K562 (cell line): ENCODE measurements at regions not wholly inside any gene's neighbourhood (a gene's known extent, or its start where the extent isn't known, plus 50 kb on each side); places are given as distances from the start of the nearest gene placed in this dataset.

Experiments
- ATAC-seq: fragments of 200-7000 bp; cut with Tn5 transposase; 3 replicates; pipeline ENCODE4 v1.9.1; 2020; ENCODE audit warnings: moderate library complexity
- BruUV-seq: library from RNA; stranded (reverse); fragments of 400-500 nt; replicated peaks from 2 replicates; lab custom pipeline; 2021; lab: Mats Ljungman, UMichigan
- CTCF ChIA-PET: fragments of 300-600 bp; formaldehyde crosslinking; extraction: SDS; loops from one replicate; lab custom pipeline; 2021; ENCODE audit warnings: low intra/inter-chr PET ratio; lab: Yijun Ruan, JAX
- POLR2A ChIA-PET: fragments of 300-600, 350-650 bp; sonication (Branson Sonifier 250); formaldehyde crosslinking; extraction: SDS; loops from one replicate; lab custom pipeline; 2021; ENCODE audit warnings: antibody characterized with exemption, inconsistent platforms; lab: Yijun Ruan, JAX
- DNase-seq, 4 experiments: peaks; one replicate each; pipeline versions ENCODE4 v3.0.0 to v3.0.0-alpha.2; 2011 to 2018; ENCODE audit warnings: low spot score in 3 of 4, mixed read lengths in 3 of 4; ENCODE audit errors: extremely low read depth in 1 of 4
- FAIRE-seq: peaks from 2 replicates; lab custom pipeline; 2011; peaks lifted over from hg19 to GRCh38; lab: Jason Lieb, UNC
- H2AFZ ChIP-seq: 2 replicates; pipeline ENCODE4 v1.6.0; 2011; ENCODE audit warnings: low read depth, low read length, control low read depth, inconsistent platforms
- H3K27ac ChIP-seq: fragments of 200-600 bp; 3 replicates; pipeline ENCODE4 v1.8.0; 2011; ENCODE audit warnings: low read depth, mild to moderate bottlenecking, control low read depth, inconsistent platforms, low read length, moderate library complexity, mixed read lengths; ENCODE audit errors: extremely low read depth
- H3K27me3 ChIP-seq, 2 experiments: fragments of 300-600 bp in 1 of 2; 2 replicates in 1 of 2; 3 replicates in 1 of 2; pipeline versions ENCODE4 v1.6.0 to v1.8.0; 2011; ENCODE audit warnings: inconsistent platforms in 2 of 2, low read length in 2 of 2, mild to moderate bottlenecking in 1 of 2, mixed read lengths in 1 of 2, moderate library complexity in 1 of 2; ENCODE audit not compliant: control insufficient read depth in 2 of 2, insufficient read depth in 2 of 2
- H3K36me3 ChIP-seq: fragments of 300-600 bp; 3 replicates; pipeline ENCODE4 v1.8.0; 2011; ENCODE audit warnings: mild to moderate bottlenecking, low read length, inconsistent platforms; ENCODE audit not compliant: control insufficient read depth, insufficient read depth
- H3K4me1 ChIP-seq, 2 experiments: fragments of 200-600 bp in 1 of 2; replicated peaks in 1 of 2; 2 replicates in 1 of 2; 3 replicates in 1 of 2; pipeline versions ENCODE4 v1.5.1 to v1.8.0; 2011; ENCODE audit warnings: inconsistent platforms in 2 of 2, low read length in 2 of 2, mild to moderate bottlenecking in 1 of 2, mixed read lengths in 1 of 2, moderate library complexity in 1 of 2; ENCODE audit not compliant: control insufficient read depth in 2 of 2, insufficient read depth in 2 of 2
- H3K4me2 ChIP-seq: 2 replicates; pipeline ENCODE4 v1.6.1; 2011; ENCODE audit warnings: low read length, control low read depth, inconsistent platforms, mixed read lengths; ENCODE audit not compliant: insufficient read depth
- H3K4me3 ChIP-seq: fragments of 200-600 bp; sonication (generic), shearing (Covaris generic); 2 replicates; pipeline ENCODE4 v1.5.1; 2016; ENCODE audit warnings: control low read depth, inconsistent platforms
- H3K79me2 ChIP-seq: fragments of 200-600 bp; 3 replicates; pipeline ENCODE4 v1.8.0; 2011; ENCODE audit warnings: low read length, inconsistent platforms; ENCODE audit not compliant: control insufficient read depth, insufficient read depth
- H3K9ac ChIP-seq, 2 experiments: 2 replicates each; pipeline versions ENCODE4 v1.6.0 to v1.6.1; 2011; ENCODE audit warnings: low read depth in 2 of 2, low read length in 2 of 2, control low read depth in 1 of 2, inconsistent platforms in 1 of 2, mild to moderate bottlenecking in 1 of 2, mixed read lengths in 1 of 2; ENCODE audit not compliant: insufficient read depth in 1 of 2
- H3K9me1 ChIP-seq: one replicate; pipeline ENCODE4 v1.6.0; 2011; ENCODE audit warnings: inconsistent platforms, mild to moderate bottlenecking, low read length, moderate library complexity; ENCODE audit not compliant: control insufficient read depth, insufficient read depth
- H3K9me3 ChIP-seq: replicated peaks from 2 replicates; pipeline ENCODE4 v1.5.1; 2011; ENCODE audit warnings: low read depth, low read length, inconsistent platforms; ENCODE audit not compliant: control insufficient read depth, insufficient read depth
- H4K20me1 ChIP-seq: replicated peaks from 2 replicates; pipeline ENCODE4 v1.6.1; 2011; ENCODE audit warnings: low read length, inconsistent platforms, mixed read lengths; ENCODE audit not compliant: control insufficient read depth, insufficient read depth
- ATF1 ChIP-seq, 2 experiments: fragments of 450-650 bp in 1 of 2; IDR thresholded peaks; 2 replicates each; pipeline ENCODE4 v1.6.1; 2016; ENCODE audit warnings: missing compliant biosample characterization in 1 of 2, missing genetic modification characterization in 1 of 2
- ESRRB ChIP-seq: fragments of 250-450 bp; sonication (Bioruptor Pico); IDR thresholded peaks from 2 replicates; pipeline ENCODE4 v1.5.0; 2020; ENCODE audit warnings: mild to moderate bottlenecking, moderate library complexity, borderline replicate concordance
- NR1H2 ChIP-seq: sonication (generic); formaldehyde crosslinking; IDR thresholded peaks from 2 replicates; pipeline ENCODE4 v1.4.0; 2020; ENCODE audit warnings: mild to moderate bottlenecking, missing genetic modification reagents
- RFX1 ChIP-seq: fragments of 450-650 bp; IDR thresholded peaks from 2 replicates; pipeline ENCODE4 v1.6.1; 2016; ENCODE audit warnings: mild to moderate bottlenecking, moderate library complexity
- TCF3 ChIP-seq: sonication (generic); formaldehyde crosslinking; IDR thresholded peaks from 2 replicates; pipeline ENCODE4 v1.4.0; 2020; ENCODE audit warnings: mild to moderate bottlenecking, missing genetic modification reagents
- TEAD1 ChIP-seq, 2 experiments: fragments of 450-650 bp in 1 of 2; sonication (generic) in 1 of 2; formaldehyde crosslinking; IDR thresholded peaks; 2 replicates each; pipeline versions ENCODE4 v1.4.0 to v1.8.0; 2020 to 2022; ENCODE audit warnings: mild to moderate bottlenecking in 2 of 2, missing genetic modification reagents in 1 of 2
- THRAP3 ChIP-seq: fragments of 450-650 bp; IDR thresholded peaks from 2 replicates; pipeline ENCODE4 v1.6.1; 2016; ENCODE audit warnings: mild to moderate bottlenecking, inconsistent platforms, borderline replicate concordance
- XRCC4 ChIP-seq: IDR thresholded peaks from one replicate; pipeline ENCODE4 v1.6.1; 2011; ENCODE audit not compliant: insufficient read depth, insufficient read length; ENCODE audit errors: extremely low read depth
- ZNF143 ChIP-seq: sonication (generic); formaldehyde crosslinking; IDR thresholded peaks from 2 replicates; pipeline ENCODE4 v1.9.0; 2022; ENCODE audit warnings: mild to moderate bottlenecking, missing genetic modification reagents
- ZNF232 ChIP-seq: sonication (generic); formaldehyde crosslinking; IDR thresholded peaks from 2 replicates; pipeline ENCODE4 v1.8.0; 2022; ENCODE audit warnings: mild to moderate bottlenecking, missing genetic modification reagents
- ZNF408 ChIP-seq: fragments of 250-450 bp; sonication (Bioruptor Pico); IDR thresholded peaks from 2 replicates; pipeline ENCODE4 v1.4.0; 2020; ENCODE audit warnings: low read depth, mild to moderate bottlenecking, moderate library complexity
- ZNF551 ChIP-seq: fragments of 250-450 bp; sonication (Bioruptor Pico); IDR thresholded peaks from 2 replicates; pipeline ENCODE4 v1.5.0; 2021; ENCODE audit warnings: mild to moderate bottlenecking, moderate library complexity
- WGBS: fragments of 100-300 bp; shearing (Covaris generic); methylation state at CpG from one replicate; pipeline ENCODE4 v1.1.6; 2016; ENCODE audit warnings: low coverage, mixed read lengths; ENCODE audit not compliant: insufficient coverage; ENCODE audit errors: missing lambda C conversion rate; 5-methylcytosine and 5-hydroxymethylcytosine counted together
- in situ Hi-C: fragments of 300-500 bp; cut with MboI; formaldehyde crosslinking; loops from 4 replicates; pipeline ENCODE4 v1.15.0; 2018; ENCODE audit warnings: inconsistent platforms, mixed read lengths
- intact Hi-C: fragments of 100-400 bp; cut with micrococcal nuclease; formaldehyde crosslinking; loops from 2 replicates; pipeline ENCODE4 v1.14.2; 2022

DNA sequence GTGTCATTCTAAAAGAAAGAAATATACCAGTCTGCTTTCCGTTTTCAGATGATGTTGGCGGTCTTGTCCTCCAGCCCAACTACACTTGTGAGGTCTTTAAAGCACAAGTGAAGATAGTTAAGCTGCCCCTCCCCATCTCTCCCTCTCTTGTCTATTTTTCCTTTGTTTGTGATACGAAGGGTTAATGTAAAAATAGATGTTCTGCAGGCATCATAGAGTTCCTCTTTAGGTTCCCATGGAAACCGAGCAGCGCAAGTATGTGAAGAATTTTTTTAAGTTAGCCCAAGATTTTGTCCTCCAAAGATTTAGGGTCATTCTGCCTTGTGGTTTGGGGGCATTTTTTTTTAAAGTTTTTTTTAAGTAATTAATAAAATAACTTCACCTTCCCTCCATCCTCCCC lies 232.4 kb upstream of the AJAP1 start:
- BruUV-seq, result no TSS peak
- Histone ChIP-seq H4K20me1 (no peaks in the 10 kb centered on the region), H3K9ac (no peak overlapping the region), H3K27ac (no peak overlapping the region), H3K27me3 (no peaks in the 10 kb centered on the region), H3K4me3 (no peak overlapping the region), H3K9me3 (no peaks in the 10 kb centered on the region), H3K36me3 (no peaks in the 10 kb centered on the region), H3K9me1 (no peaks in the 10 kb centered on the region), H3K4me1 (no peaks in the 10 kb centered on the region), H2AFZ (no peak overlapping the region), H3K4me2 (no peak overlapping the region), H3K79me2 (no peaks in the 10 kb centered on the region)
- ATAC-seq (no peak), FAIRE-seq (no peak), DNase-seq (no peak)
- ChIA-PET CTCF (no interaction called here), POLR2A (no interaction called here)
- intact Hi-C loops, result no loop called here
- WGBS, result 1% methylated on average over 5 of the region's 5 CpGs
- no peak for TF ChIP-seq ZNF232
- TF ChIP-seq RFX1, result peak; percentile 12; the same call in 1 of the 2 replicates
- in situ Hi-C loops, result no loop called here

DNA sequence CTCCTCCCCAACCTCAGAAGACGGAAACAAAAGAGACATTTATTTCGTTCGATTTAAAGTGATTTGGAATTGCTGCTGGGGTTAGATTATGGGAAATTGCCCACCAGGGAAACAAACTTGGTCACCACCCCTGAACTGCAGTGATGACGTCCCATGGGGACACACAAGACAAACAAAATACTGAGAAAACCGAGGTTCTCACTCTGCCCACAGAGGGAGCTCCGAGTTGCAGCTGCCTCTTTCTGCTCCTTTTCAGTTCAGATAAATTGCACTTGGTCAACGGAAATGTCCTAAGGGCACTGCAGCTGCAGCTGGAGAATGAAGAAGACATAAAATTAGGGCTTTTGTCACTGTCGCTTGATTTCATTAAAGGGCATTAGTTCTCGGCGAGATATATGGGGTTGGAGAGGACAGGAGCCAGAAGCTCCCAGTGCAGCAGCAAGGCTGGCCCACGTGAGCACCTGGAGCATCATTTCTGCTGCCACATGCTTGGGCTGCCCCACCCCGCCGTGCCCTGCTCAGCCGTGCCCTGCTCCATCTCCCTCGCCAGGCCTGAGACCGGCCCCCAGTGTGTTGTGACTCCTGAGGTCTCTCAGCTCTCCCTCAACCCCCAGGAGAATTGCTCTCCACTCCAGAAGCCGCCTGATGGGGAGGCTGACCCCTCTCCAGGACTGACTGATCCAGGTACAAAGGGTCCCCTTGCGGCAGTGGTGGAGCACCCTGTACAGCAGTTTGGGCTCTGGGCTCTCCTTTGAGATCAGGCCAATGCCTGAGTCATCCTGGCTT lies 231.7 kb upstream of the AJAP1 start:
- intact Hi-C loops (no loop called here), in situ Hi-C loops (no loop called here)
- Histone ChIP-seq H3K79me2 (no peaks in the 10 kb centered on the region), H2AFZ (no peak overlapping the region), H3K9me3 (peaks cover 2% of the 10 kb centered on the region; the same call in 1 of the 2 replicates), H3K4me3 (no peak overlapping the region), H3K27me3 (no peaks in the 10 kb centered on the region), H3K27ac (no peak overlapping the region), H3K9me1 (no peaks in the 10 kb centered on the region), H4K20me1 (no peaks in the 10 kb centered on the region), H3K4me2 (no peak overlapping the region), H3K4me1 (no peaks in the 10 kb centered on the region), H3K9ac (no peak overlapping the region), H3K36me3 (no peaks in the 10 kb centered on the region)
- no TSS peak for BruUV-seq
- POLR2A ChIA-PET, result interaction anchor here (0.8 kb wide), 1 partner anchor 15 kb away, joined by 3 read pairs; no protein-coding TSS in a partner anchor
- DNase-seq (no peak), ATAC-seq (no peak), FAIRE-seq (peak; percentile 15)
- CTCF ChIA-PET, result no interaction called here
- 1% methylated on average over 18 of the region's 18 CpGs for WGBS
- TF ChIP-seq THRAP3 (no peak), ZNF551 (no peak), ZNF408 (CRISPR knock-in tag) (no peak), NR1H2 (no peak), TEAD1 (CRISPR knock-in tag; IDR thresholded peaks at IDR 0.05) (no peak), ESRRB (no peak), XRCC4 (no peak), ZNF143 (CRISPR knock-in tag) (no peak), ATF1 (CRISPR knock-in tag; IDR thresholded peaks at IDR 0.05) (no peak), ATF1 (tag; IDR thresholded peaks at IDR 0.05) (no peak), TCF3 (CRISPR knock-in tag) (no peak)
